ENCODE measurements at regions not wholly inside any gene's neighbourhood (a gene's known extent, or its start where the extent isn't known, plus 50 kb on each side); places are given as distances from the start of the nearest gene placed in this dataset.
A peak's percentile ranks its signal among the peaks of the same experiment; 100 is the strongest.

GRCh38 chr2:12990523-12990922 is 273.8 kb downstream of the TRIB2 start:
- Histone ChIP-seq H3K27me3 (ENCODE audit: control insufficient read depth, insufficient read depth, low read length) (no peaks in the 10 kb centered on the region), H3K4me1 (no peaks in the 10 kb centered on the region), H3K4me3 (ENCODE audit: low read depth, low read length) (no peak overlapping the region), H3K36me3 (ENCODE audit: control insufficient read depth, insufficient read depth, low read length) (no peaks in the 10 kb centered on the region), H3K9ac (no peak overlapping the region), H3K4me2 (ENCODE audit: low read length) (no peak overlapping the region), H3K79me2 (no peaks in the 10 kb centered on the region), H3K27ac (no peak overlapping the region), H3K9me3 (ENCODE audit: control insufficient read depth, low read length) (no peaks in the 10 kb centered on the region), H2AFZ (no peak overlapping the region)
- TF ChIP-seq CTCF (IDR thresholded peaks at IDR 0.05), result peak; percentile 45

- Histone ChIP-seq H3K9me3 (ENCODE audit: control insufficient read depth, low read length) (no peaks in the 10 kb centered on the region), H3K4me1 (no peaks in the 10 kb centered on the region), H3K27me3 (ENCODE audit: control insufficient read depth, insufficient read depth, low read length) (no peaks in the 10 kb centered on the region), H3K36me3 (ENCODE audit: control insufficient read depth, insufficient read depth, low read length) (no peaks in the 10 kb centered on the region), H3K4me3 (ENCODE audit: low read depth, low read length) (no peak overlapping the region), H3K4me2 (ENCODE audit: low read length) (no peak overlapping the region), H2AFZ (no peak overlapping the region), H3K79me2 (no peaks in the 10 kb centered on the region), H3K9ac (no peak overlapping the region), H3K27ac (no peak overlapping the region)
- no peak for TF ChIP-seq CTCF (IDR thresholded peaks at IDR 0.05)
These were observed 281.9 kb downstream of the TRIB2 start for GRCh38 chr2:12998685-12999084.

- no peak overlapping the region for H3K27ac ChIP-seq
- H3K9me3 ChIP-seq (ENCODE audit: control insufficient read depth, low read length), result no peaks in the 10 kb centered on the region
- peak overlapping the region; percentile 21 for H2AFZ ChIP-seq
- H3K4me3 ChIP-seq (ENCODE audit: low read depth, low read length), result peak overlapping the region; percentile 9
- TF ChIP-seq CTCF (IDR thresholded peaks at IDR 0.05), result no peak
- no peaks in the 10 kb centered on the region for H3K4me1 ChIP-seq
- no peaks in the 10 kb centered on the region for H3K27me3 ChIP-seq (ENCODE audit: control insufficient read depth, insufficient read depth, low read length)
- no peaks in the 10 kb centered on the region for H3K79me2 ChIP-seq
- H3K9ac ChIP-seq, result no peak overlapping the region
- peak overlapping the region; percentile 59 for H3K4me2 ChIP-seq (ENCODE audit: low read length)
- H3K36me3 ChIP-seq (ENCODE audit: control insufficient read depth, insufficient read depth, low read length), result no peaks in the 10 kb centered on the region
These were observed 284.1 kb downstream of the TRIB2 start for GRCh38 chr2:13000664-13001363.

GRCh38 chr2:13001408-13001807 is 284.7 kb downstream of the TRIB2 start:
- H3K4me2 ChIP-seq (ENCODE audit: low read length), result no peak overlapping the region
- H3K4me3 ChIP-seq (ENCODE audit: low read depth, low read length), result no peak overlapping the region
- no peaks in the 10 kb centered on the region for H3K9me3 ChIP-seq (ENCODE audit: control insufficient read depth, low read length)
- no peak overlapping the region for H3K27ac ChIP-seq
- no peaks in the 10 kb centered on the region for H3K36me3 ChIP-seq (ENCODE audit: control insufficient read depth, insufficient read depth, low read length)
- no peaks in the 10 kb centered on the region for H3K4me1 ChIP-seq
- H3K9ac ChIP-seq, result no peak overlapping the region
- TF ChIP-seq CTCF (IDR thresholded peaks at IDR 0.05), result no peak
- no peaks in the 10 kb centered on the region for H3K27me3 ChIP-seq (ENCODE audit: control insufficient read depth, insufficient read depth, low read length)
- H2AFZ ChIP-seq, result no peak overlapping the region
- no peaks in the 10 kb centered on the region for H3K79me2 ChIP-seq

Data from parathyroid adenoma (tissue), 2 donors.